Lower leg skin (tissue), 3 donors: ENCODE measurements at regions not wholly inside any gene's neighbourhood (a gene's known extent, or its start where the extent isn't known, plus 50 kb on each side); places are given as distances from the start of the nearest gene placed in this dataset.

ENCODE experiments used
- POLR2A ChIP-seq, 2 donors: fragments of 450-650 bp; IDR thresholded peaks; one replicate each; pipeline ENCODE4 v1.6.1; 2016 to 2017; ENCODE audit warnings: antibody characterized with exemption in 2 of 2, mild to moderate bottlenecking in 1 of 2, moderate library complexity in 1 of 2
- TF ChIP-seq, protein P1 (sequence below), 3 donors: fragments of 450-650 bp; IDR thresholded peaks; one replicate each; pipeline ENCODE4 v1.5.1; 2016; ENCODE audit warnings: antibody characterized with exemption in 3 of 3, mild to moderate bottlenecking in 3 of 3, moderate library complexity in 2 of 3

DNA sequence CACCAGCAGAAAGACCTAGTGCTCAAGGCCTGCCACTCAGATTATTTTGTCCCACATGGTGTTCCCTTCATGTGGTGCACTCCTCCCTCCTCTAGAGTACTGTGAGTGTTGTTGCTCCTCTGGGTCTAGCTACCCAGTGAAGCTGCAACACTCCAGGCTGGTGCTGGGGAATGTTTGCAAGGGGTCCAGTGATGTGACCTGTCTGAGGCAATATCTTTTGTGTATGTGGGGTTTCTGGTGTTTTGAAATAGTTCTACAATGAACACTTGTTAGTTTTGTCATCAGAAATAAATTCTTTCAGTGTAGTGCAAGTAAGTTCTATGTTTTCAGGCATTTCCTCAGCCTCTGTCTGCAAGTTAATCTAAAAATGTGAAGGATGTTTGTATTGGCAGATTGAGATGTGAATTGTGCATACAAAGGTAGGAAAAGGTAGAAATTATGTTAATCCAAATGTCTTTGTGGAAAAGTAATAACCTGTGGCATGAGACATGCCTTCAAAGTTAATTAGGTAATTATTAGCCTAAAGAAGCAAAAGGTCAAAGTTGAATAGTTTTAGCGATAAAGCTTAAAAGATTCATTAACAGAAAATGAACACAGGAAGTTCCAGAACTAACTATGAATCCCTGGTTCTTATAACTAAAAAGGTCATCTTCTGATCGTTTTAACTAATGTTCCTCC is 616.8 kb downstream of the LTN1 start:
- TF ChIP-seq POLR2A (IDR thresholded peaks at IDR 0.05): no peak
- TF ChIP-seq, protein P1, sequence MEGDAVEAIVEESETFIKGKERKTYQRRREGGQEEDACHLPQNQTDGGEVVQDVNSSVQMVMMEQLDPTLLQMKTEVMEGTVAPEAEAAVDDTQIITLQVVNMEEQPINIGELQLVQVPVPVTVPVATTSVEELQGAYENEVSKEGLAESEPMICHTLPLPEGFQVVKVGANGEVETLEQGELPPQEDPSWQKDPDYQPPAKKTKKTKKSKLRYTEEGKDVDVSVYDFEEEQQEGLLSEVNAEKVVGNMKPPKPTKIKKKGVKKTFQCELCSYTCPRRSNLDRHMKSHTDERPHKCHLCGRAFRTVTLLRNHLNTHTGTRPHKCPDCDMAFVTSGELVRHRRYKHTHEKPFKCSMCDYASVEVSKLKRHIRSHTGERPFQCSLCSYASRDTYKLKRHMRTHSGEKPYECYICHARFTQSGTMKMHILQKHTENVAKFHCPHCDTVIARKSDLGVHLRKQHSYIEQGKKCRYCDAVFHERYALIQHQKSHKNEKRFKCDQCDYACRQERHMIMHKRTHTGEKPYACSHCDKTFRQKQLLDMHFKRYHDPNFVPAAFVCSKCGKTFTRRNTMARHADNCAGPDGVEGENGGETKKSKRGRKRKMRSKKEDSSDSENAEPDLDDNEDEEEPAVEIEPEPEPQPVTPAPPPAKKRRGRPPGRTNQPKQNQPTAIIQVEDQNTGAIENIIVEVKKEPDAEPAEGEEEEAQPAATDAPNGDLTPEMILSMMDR (IDR thresholded peaks at IDR 0.05): no peak
